ENCODE measurements at regions not wholly inside any gene's neighbourhood (a gene's known extent, or its start where the extent isn't known, plus 50 kb on each side); places are given as distances from the start of the nearest gene placed in this dataset.

GRCh38 chr1:65658122-65658521 is 134.6 kb upstream of the PDE4B start:
- Histone ChIP-seq H3K4me1 (no peaks in the 10 kb centered on the region), H3K36me3 (no peaks in the 10 kb centered on the region), H3K4me3 (no peak overlapping the region), H3K27ac (no peak overlapping the region), H3K9me3 (peaks cover 0 to 17% (median 0%) of the 10 kb centered on the region in 11 donors), H3K27me3 (no peaks in the 10 kb centered on the region)
- no peak for DNase-seq
- TF ChIP-seq CTCF (IDR thresholded peaks at IDR 0.05) = no peak
- ATAC-seq = no peak
- intact Hi-C loops (cut with DNase I) = no loop called here
- WGBS, 2 donors = 80 to 87% methylated on average over 4 of the region's 4 CpGs

- intact Hi-C loops (cut with DNase I) = no loop called here
- H3K9me3 ChIP-seq = peaks cover 0 to 22% (median 9%) of the 10 kb centered on the region in 11 donors
- no peak overlapping the region for H3K4me3 ChIP-seq
- H3K36me3 ChIP-seq = no peaks in the 10 kb centered on the region
- H3K27ac ChIP-seq = no peak overlapping the region
- peaks cover 0 to 18% (median 0%) of the 10 kb centered on the region in 7 donors for H3K27me3 ChIP-seq
- no peak for ATAC-seq
- no peak for TF ChIP-seq CTCF (IDR thresholded peaks at IDR 0.05)
- H3K4me1 ChIP-seq = no peaks in the 10 kb centered on the region
- no peak for DNase-seq
Measured at GRCh38 chr1:65668368-65668767, 124.3 kb upstream of the PDE4B start.

- intact Hi-C loops (cut with DNase I) = no loop called here
- Histone ChIP-seq H3K27me3 (peaks cover 0 to 18% (median 0%) of the 10 kb centered on the region in 7 donors), H3K36me3 (no peaks in the 10 kb centered on the region), H3K4me1 (no peaks in the 10 kb centered on the region), H3K9me3 (peaks cover 0 to 21% (median 7%) of the 10 kb centered on the region in 11 donors), H3K4me3 (no peak overlapping the region), H3K27ac (no peak overlapping the region)
- no peak for DNase-seq
- no peak for TF ChIP-seq CTCF (IDR thresholded peaks at IDR 0.05)
- WGBS, 2 donors = 87 to 92% methylated on average over 3 of the region's 3 CpGs
- no peak for ATAC-seq
Measured at GRCh38 chr1:65670518-65670917, 122.2 kb upstream of the PDE4B start.

GRCh38 chr1:65674522-65674921 is 118.2 kb upstream of the PDE4B start:
- H3K27me3 ChIP-seq = no peaks in the 10 kb centered on the region
- WGBS, 2 donors = 86 to 93% methylated on average over 2 of the region's 2 CpGs
- no peaks in the 10 kb centered on the region for H3K4me1 ChIP-seq
- H3K9me3 ChIP-seq = peaks cover 0 to 9% (median 0%) of the 10 kb centered on the region in 11 donors
- TF ChIP-seq CTCF (IDR thresholded peaks at IDR 0.05) = no peak
- H3K36me3 ChIP-seq = no peaks in the 10 kb centered on the region
- DNase-seq = no peak
- no peak overlapping the region for H3K4me3 ChIP-seq
- H3K27ac ChIP-seq = no peak overlapping the region
- no peak for ATAC-seq
- intact Hi-C loops (cut with DNase I) = no loop called here

All from heart right ventricle (tissue), 16 donors.